Activated CD8-positive, alpha-beta T cell treated with anti-CD3 and anti-CD28 coated beads, Interleukin-2, amount 10 ng/mL, durations not matched to agents 7 days and 5 days (primary cell): ENCODE measurements at regions not wholly inside any gene's neighbourhood (a gene's known extent, or its start where the extent isn't known, plus 50 kb on each side); places are given as distances from the start of the nearest gene placed in this dataset.
"Not testable (repeated sequence)": the region's sequence is repeated elsewhere in the genome, so short reads cannot be mapped to it uniquely, and the experiment has no call there.

Source experiments
- ATAC-seq: fragments of 150-1000 bp; cut with Tn5 transposase; one replicate; pipeline ENCODE4 v1.10.0; 2021; ENCODE audit warnings: moderate library complexity
- CTCF ChIA-PET: fragments of 350-600 bp; sonication (Branson Sonifier 250); formaldehyde crosslinking; loops from one replicate; lab custom pipeline; 2021; ENCODE audit warnings: antibody characterized with exemption; lab: Charles Lee
- POLR2A ChIA-PET: fragments of 350-600 bp; sonication (Branson Sonifier 250); formaldehyde crosslinking; loops from one replicate; lab custom pipeline; 2021; ENCODE audit warnings: antibody characterized with exemption; lab: Charles Lee
- DNase-seq: peaks from one replicate; pipeline ENCODE4 v3.0.0-alpha.2; 2020
- H3K27ac Mint-ChIP-seq: one replicate; pipeline ENCODE4 v1.8.0; 2021; ENCODE audit warnings: mild to moderate bottlenecking, mixed read lengths
- H3K27me3 Mint-ChIP-seq: one replicate; pipeline ENCODE4 v1.8.0; 2021; ENCODE audit warnings: low read depth, mixed read lengths
- H3K36me3 Mint-ChIP-seq: one replicate; pipeline ENCODE4 v1.8.0; 2021; ENCODE audit warnings: low read depth, mixed read lengths
- H3K4me1 Mint-ChIP-seq: one replicate; pipeline ENCODE4 v1.8.0; 2021; ENCODE audit warnings: low read depth, mixed read lengths
- H3K4me3 Mint-ChIP-seq: one replicate; pipeline ENCODE4 v1.8.0; 2021; ENCODE audit warnings: mild to moderate bottlenecking, mixed read lengths
- H3K9me3 Mint-ChIP-seq: one replicate; pipeline ENCODE4 v1.8.0; 2022; ENCODE audit warnings: mixed read lengths; ENCODE audit not compliant: insufficient read depth

GRCh38 chr20:26163890-26164289, 467.2 kb upstream of the ZNF337 start:
- Mint-ChIP-seq H3K36me3 (no peaks in the 10 kb centered on the region), H3K27me3 (peaks cover 3% of the 10 kb centered on the region), H3K9me3 (no peaks in the 10 kb centered on the region), H3K4me1 (no peaks in the 10 kb centered on the region), H3K4me3 (no peak overlapping the region), H3K27ac (no peak overlapping the region)
- DNase-seq, result no peak
- ChIA-PET CTCF (no interaction called here), POLR2A (no interaction called here)
- no peak for ATAC-seq

DNA sequence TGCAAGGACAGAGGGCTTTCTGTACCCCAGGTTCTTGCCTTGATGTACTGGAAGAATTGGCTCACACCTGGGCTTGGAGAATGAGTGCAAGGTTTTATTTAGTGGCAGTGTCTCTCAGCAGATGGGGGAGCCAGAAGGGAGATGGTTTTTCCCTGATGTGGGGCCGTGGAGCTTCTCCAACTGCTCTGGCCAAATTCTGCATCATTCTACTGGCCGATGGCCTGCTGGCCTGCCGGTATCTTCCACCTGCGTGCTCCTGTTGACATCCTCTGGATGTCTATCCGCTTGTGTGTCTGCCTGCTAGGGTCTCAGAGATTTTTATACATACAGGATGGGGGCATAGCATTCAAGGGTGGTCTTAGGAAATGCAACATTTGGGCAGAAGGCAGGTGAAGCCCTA, 466.5 kb upstream of the ZNF337 start:
- H3K4me1 Mint-ChIP-seq, H3K27ac Mint-ChIP-seq, DNase-seq, CTCF ChIA-PET, H3K9me3 Mint-ChIP-seq, H3K27me3 Mint-ChIP-seq, H3K36me3 Mint-ChIP-seq, POLR2A ChIA-PET, ATAC-seq, H3K4me3 Mint-ChIP-seq: not testable (repeated sequence)

DNA sequence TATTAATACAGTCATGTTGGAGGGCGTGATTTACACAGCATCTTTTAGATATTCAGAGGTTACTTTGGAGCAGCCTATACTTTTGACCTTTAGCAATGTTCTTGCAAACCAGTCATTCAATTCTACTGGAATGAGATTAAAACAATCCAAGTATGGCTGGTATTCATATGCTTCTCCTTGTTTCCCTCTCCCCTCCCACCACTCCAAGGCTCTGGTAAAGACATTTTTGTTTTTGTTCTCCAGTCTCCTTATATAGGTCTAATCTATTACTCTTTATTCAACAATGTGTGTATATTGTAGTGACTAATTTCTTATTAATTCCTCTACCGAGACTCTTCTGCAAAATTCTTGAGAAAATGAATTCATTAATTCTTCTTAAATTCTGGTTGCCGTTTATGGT, 465.1 kb upstream of the ZNF337 start:
- DNase-seq, H3K4me3 Mint-ChIP-seq, H3K27ac Mint-ChIP-seq, H3K36me3 Mint-ChIP-seq, H3K9me3 Mint-ChIP-seq, H3K27me3 Mint-ChIP-seq, CTCF ChIA-PET, POLR2A ChIA-PET, ATAC-seq, H3K4me1 Mint-ChIP-seq: not testable (repeated sequence)

DNA sequence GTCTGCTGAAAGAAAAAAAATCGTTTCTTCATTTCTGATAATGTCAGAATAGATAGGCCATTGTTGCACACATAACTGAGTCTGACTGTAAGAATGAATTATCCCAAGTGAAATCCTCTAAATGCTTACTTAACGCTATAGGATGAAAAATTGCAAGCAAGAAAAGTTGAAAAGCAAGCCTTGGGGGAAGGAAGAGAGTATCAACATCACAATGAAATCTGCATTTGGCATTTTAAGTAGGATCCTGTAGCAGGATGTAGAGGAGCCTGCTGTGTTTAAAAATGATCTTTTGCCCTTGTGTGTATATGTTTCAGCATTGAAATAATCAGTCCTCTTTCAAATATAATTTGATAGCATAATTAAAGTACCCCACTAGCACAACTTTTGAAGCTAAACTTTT, 464.3 kb upstream of the ZNF337 start:
- H3K9me3 Mint-ChIP-seq, CTCF ChIA-PET, POLR2A ChIA-PET, H3K36me3 Mint-ChIP-seq, H3K4me1 Mint-ChIP-seq, H3K4me3 Mint-ChIP-seq, DNase-seq, H3K27me3 Mint-ChIP-seq, H3K27ac Mint-ChIP-seq, ATAC-seq: not testable (repeated sequence)

DNA sequence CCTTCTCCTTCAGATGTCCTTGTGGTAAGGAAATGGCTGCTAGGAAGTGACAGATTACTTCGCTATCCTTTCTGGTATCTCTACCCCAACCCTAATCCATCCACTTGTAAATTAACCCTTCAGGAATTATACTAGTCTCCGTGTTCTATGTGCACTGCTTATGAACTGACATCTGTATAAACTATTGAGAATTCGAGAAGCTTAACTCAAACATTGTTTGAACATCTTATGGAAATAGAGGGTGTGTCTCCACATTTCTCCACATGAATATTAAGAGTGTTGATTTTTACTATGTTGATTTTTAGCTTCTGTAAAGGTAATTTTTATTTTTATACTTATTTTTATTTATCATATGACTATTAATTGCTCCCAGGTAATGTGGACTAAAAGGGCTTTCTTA, 457.6 kb upstream of the ZNF337 start:
- H3K4me3 Mint-ChIP-seq, result no peak overlapping the region
- no peak for DNase-seq
- H3K9me3 Mint-ChIP-seq, result no peaks in the 10 kb centered on the region
- peaks cover 2% of the 10 kb centered on the region for H3K27me3 Mint-ChIP-seq
- H3K36me3 Mint-ChIP-seq, result no peaks in the 10 kb centered on the region
- no peaks in the 10 kb centered on the region for H3K4me1 Mint-ChIP-seq
- POLR2A ChIA-PET, result no interaction called here
- no peak for ATAC-seq
- no peak overlapping the region for H3K27ac Mint-ChIP-seq
- CTCF ChIA-PET, result no interaction called here

GRCh38 chr20:26135325-26136110, 438.9 kb upstream of the ZNF337 start:
- no peaks in the 10 kb centered on the region for H3K9me3 Mint-ChIP-seq
- ChIA-PET CTCF (no interaction called here), POLR2A (no interaction called here)
- no peak for ATAC-seq
- H3K27me3 Mint-ChIP-seq, result no peaks in the 10 kb centered on the region
- H3K4me1 Mint-ChIP-seq, result no peaks in the 10 kb centered on the region
- DNase-seq, result no peak
- H3K36me3 Mint-ChIP-seq, result no peaks in the 10 kb centered on the region
- H3K27ac Mint-ChIP-seq, result no peak overlapping the region
- H3K4me3 Mint-ChIP-seq, result no peak overlapping the region

DNA sequence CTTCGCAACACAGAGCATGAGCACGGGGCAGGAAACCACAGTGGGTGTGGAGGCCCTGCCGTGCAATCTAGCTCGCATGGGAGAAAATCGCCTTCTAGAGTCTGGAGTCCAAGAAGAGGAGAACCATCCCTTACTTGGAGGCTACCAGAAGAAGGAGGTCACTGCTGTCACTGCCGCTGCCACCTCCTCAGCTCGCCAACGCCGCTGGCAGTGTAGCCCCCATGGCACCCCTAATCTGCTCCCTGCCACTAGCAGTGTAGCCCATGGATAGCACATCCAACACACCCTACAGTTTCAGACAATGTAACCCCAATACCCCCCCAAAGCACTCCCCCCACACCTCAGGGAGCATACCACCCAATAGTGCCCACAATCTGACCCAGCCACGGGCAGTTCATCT, 438.0 kb upstream of the ZNF337 start:
- ChIA-PET POLR2A (no interaction called here), CTCF (no interaction called here)
- Mint-ChIP-seq H3K4me1 (no peaks in the 10 kb centered on the region), H3K9me3 (no peaks in the 10 kb centered on the region), H3K27me3 (no peaks in the 10 kb centered on the region), H3K36me3 (no peaks in the 10 kb centered on the region), H3K4me3 (no peak overlapping the region), H3K27ac (no peak overlapping the region)
- DNase-seq (no peak), ATAC-seq (no peak)

- CTCF ChIA-PET, H3K36me3 Mint-ChIP-seq, H3K4me3 Mint-ChIP-seq, DNase-seq, H3K27ac Mint-ChIP-seq, H3K9me3 Mint-ChIP-seq, H3K27me3 Mint-ChIP-seq, H3K4me1 Mint-ChIP-seq, ATAC-seq, POLR2A ChIA-PET: not testable (repeated sequence)
These were observed 437.1 kb upstream of the ZNF337 start for GRCh38 chr20:26133794-26134193.

- H3K36me3 Mint-ChIP-seq, H3K27ac Mint-ChIP-seq, H3K4me1 Mint-ChIP-seq, CTCF ChIA-PET, H3K27me3 Mint-ChIP-seq, H3K9me3 Mint-ChIP-seq, H3K4me3 Mint-ChIP-seq, ATAC-seq, POLR2A ChIA-PET, DNase-seq: not testable (repeated sequence)
These were observed 424.3 kb upstream of the ZNF337 start for GRCh38 chr20:26120920-26121319.

- ATAC-seq, POLR2A ChIA-PET, CTCF ChIA-PET, H3K9me3 Mint-ChIP-seq, H3K4me3 Mint-ChIP-seq, H3K4me1 Mint-ChIP-seq, H3K36me3 Mint-ChIP-seq, DNase-seq, H3K27ac Mint-ChIP-seq, H3K27me3 Mint-ChIP-seq: not testable (repeated sequence)
These were observed 397.8 kb upstream of the ZNF337 start for GRCh38 chr20:26094498-26094897.

DNA sequence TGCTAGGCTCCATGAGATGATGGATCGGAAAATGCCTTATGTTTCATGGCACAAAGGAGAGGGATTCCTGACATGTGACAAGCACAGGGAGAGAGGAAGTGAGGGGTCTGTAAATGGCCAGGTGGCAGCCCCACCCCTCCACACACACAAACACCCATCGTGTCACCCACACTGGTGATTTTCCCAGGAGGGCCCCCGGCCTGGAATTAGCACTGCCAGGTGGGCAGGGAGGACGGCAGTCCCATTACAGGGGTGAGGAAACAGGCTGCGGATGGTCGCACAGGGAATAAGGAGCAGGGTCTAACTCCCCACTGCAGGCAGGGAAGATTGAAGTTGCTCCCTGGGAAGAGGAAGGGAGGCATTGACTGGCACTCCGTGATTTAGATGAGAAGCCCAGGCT, 395.3 kb upstream of the ZNF337 start:
- H3K27me3 Mint-ChIP-seq, H3K4me1 Mint-ChIP-seq, ATAC-seq, H3K9me3 Mint-ChIP-seq, POLR2A ChIA-PET, H3K4me3 Mint-ChIP-seq, CTCF ChIA-PET, DNase-seq, H3K27ac Mint-ChIP-seq, H3K36me3 Mint-ChIP-seq: not testable (repeated sequence)

DNA sequence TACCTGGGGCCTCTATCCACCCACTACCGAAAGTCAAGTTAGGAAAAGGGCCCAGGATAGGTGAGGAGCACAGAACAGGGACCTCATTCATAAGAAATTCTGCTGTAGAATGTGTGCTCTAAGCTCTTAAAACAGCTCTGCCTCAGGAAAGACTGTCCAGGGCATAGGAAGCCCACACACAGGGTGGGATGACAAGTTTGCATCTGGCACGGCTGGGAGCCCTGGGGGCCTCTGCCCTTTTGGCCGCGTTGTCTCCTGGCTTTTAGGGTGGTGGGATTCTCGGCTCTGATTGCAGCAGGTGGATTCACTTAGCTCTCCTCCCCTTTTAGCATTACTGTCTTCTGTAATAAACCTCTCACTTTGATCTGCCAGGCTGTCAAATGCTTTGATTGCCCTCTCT, 389.5 kb upstream of the ZNF337 start:
- DNase-seq, H3K9me3 Mint-ChIP-seq, CTCF ChIA-PET, ATAC-seq, POLR2A ChIA-PET, H3K4me1 Mint-ChIP-seq, H3K36me3 Mint-ChIP-seq, H3K4me3 Mint-ChIP-seq, H3K27me3 Mint-ChIP-seq, H3K27ac Mint-ChIP-seq: not testable (repeated sequence)

- CTCF ChIA-PET, H3K9me3 Mint-ChIP-seq, H3K27me3 Mint-ChIP-seq, H3K4me1 Mint-ChIP-seq, H3K36me3 Mint-ChIP-seq, ATAC-seq, H3K27ac Mint-ChIP-seq, DNase-seq, H3K4me3 Mint-ChIP-seq, POLR2A ChIA-PET: not testable (repeated sequence)
These were observed 377.3 kb upstream of the ZNF337 start for GRCh38 chr20:26073972-26074371.
